Natural killer cell (primary cell): ENCODE measurements at regions not wholly inside any gene's neighbourhood (a gene's known extent, or its start where the extent isn't known, plus 50 kb on each side); places are given as distances from the start of the nearest gene placed in this dataset.

Experiments
- ATAC-seq, 3 donors: fragments of 150-1000 bp in 2 of 3; fragments of 200-7000 bp in 1 of 3; cut with Tn5 transposase; 1 replicate in 1 of 3; 2 replicates in 2 of 3; pipeline ENCODE4 v1.10.0; 2021; ENCODE audit warnings: mild to moderate bottlenecking in 2 of 3, moderate library complexity in 2 of 3
- DNase-seq, 2 donors: peaks; one replicate each; pipeline versions ENCODE4 v3.0.0 to v3.0.0-alpha.2; 2013 to 2021; ENCODE audit warnings: mixed read lengths in 1 of 2
- H3K27ac ChIP-seq: one replicate; pipeline ENCODE4 v1.5.1; 2013; ENCODE audit warnings: mild to moderate bottlenecking, low read length
- H3K27me3 ChIP-seq: one replicate; pipeline ENCODE4 v1.6.1; 2013; ENCODE audit warnings: low read length; ENCODE audit not compliant: control insufficient read depth, insufficient read depth
- H3K36me3 ChIP-seq: one replicate; pipeline ENCODE4 v1.6.1; 2013; ENCODE audit warnings: low read length; ENCODE audit not compliant: control insufficient read depth, insufficient read depth
- H3K4me1 ChIP-seq: one replicate; pipeline ENCODE4 v1.6.1; 2013; ENCODE audit warnings: low read length; ENCODE audit not compliant: control insufficient read depth, insufficient read depth
- H3K4me3 ChIP-seq: one replicate; pipeline ENCODE4 v1.5.1; 2013; ENCODE audit warnings: low read length
- H3K9me3 ChIP-seq: one replicate; pipeline ENCODE4 v1.6.1; 2013; ENCODE audit warnings: low read length; ENCODE audit not compliant: control insufficient read depth, insufficient read depth
- H3K27ac Mint-ChIP-seq, 2 donors: one replicate each; pipeline ENCODE4 v1.8.0; 2022; ENCODE audit warnings: mild to moderate bottlenecking in 2 of 2, mixed read lengths in 2 of 2, moderate library complexity in 1 of 2
- H3K27me3 Mint-ChIP-seq, 2 donors: one replicate each; pipeline ENCODE4 v1.8.0; 2022; ENCODE audit warnings: low read depth in 2 of 2, mixed read lengths in 2 of 2
- H3K36me3 Mint-ChIP-seq: one replicate; pipeline ENCODE4 v1.8.0; 2022; ENCODE audit warnings: mixed read lengths
- H3K4me1 Mint-ChIP-seq, 2 donors: one replicate each; pipeline ENCODE4 v1.8.0; 2022; ENCODE audit warnings: mixed read lengths in 2 of 2
- H3K4me3 Mint-ChIP-seq: one replicate; pipeline ENCODE4 v1.8.0; 2022; ENCODE audit warnings: mild to moderate bottlenecking, moderate library complexity, mixed read lengths
- H3K9me3 Mint-ChIP-seq, 2 donors: one replicate each; pipeline ENCODE4 v1.8.0; 2022; ENCODE audit warnings: mixed read lengths in 2 of 2
- WGBS: methylation state at CpG from one replicate; pipeline ENCODE4 v1.1.7; 2013; ENCODE audit warnings: missing lambda C conversion rate; ENCODE audit not compliant: insufficient coverage; 5-methylcytosine and 5-hydroxymethylcytosine counted together
- intact Hi-C: fragments of 100-400 bp; cut with micrococcal nuclease; formaldehyde crosslinking; loops from one replicate; pipeline ENCODE4 v1.14.2; 2022
- TF ChIP-seq, protein P1 (sequence below): fragments of 200-600 bp; IDR thresholded peaks from one replicate; pipeline ENCODE4 v1.8.0; 2022; ENCODE audit warnings: antibody characterized with exemption

- TF ChIP-seq, protein P1, sequence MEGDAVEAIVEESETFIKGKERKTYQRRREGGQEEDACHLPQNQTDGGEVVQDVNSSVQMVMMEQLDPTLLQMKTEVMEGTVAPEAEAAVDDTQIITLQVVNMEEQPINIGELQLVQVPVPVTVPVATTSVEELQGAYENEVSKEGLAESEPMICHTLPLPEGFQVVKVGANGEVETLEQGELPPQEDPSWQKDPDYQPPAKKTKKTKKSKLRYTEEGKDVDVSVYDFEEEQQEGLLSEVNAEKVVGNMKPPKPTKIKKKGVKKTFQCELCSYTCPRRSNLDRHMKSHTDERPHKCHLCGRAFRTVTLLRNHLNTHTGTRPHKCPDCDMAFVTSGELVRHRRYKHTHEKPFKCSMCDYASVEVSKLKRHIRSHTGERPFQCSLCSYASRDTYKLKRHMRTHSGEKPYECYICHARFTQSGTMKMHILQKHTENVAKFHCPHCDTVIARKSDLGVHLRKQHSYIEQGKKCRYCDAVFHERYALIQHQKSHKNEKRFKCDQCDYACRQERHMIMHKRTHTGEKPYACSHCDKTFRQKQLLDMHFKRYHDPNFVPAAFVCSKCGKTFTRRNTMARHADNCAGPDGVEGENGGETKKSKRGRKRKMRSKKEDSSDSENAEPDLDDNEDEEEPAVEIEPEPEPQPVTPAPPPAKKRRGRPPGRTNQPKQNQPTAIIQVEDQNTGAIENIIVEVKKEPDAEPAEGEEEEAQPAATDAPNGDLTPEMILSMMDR, result no peak
- Mint-ChIP-seq H3K4me3 (no peak overlapping the region), H3K27me3 (no peaks in the 10 kb centered on the region), H3K27ac (no peak overlapping the region), H3K9me3 (peaks cover 19% of the 10 kb centered on the region in 2 donors), H3K4me1 (no peaks in the 10 kb centered on the region), H3K36me3 (no peaks in the 10 kb centered on the region)
- ATAC-seq (no peak), DNase-seq (no peak)
- Histone ChIP-seq H3K9me3 (peaks cover 9% of the 10 kb centered on the region), H3K27me3 (no peaks in the 10 kb centered on the region), H3K4me3 (no peak overlapping the region), H3K36me3 (no peaks in the 10 kb centered on the region), H3K4me1 (no peaks in the 10 kb centered on the region), H3K27ac (no peak overlapping the region)
- intact Hi-C loops, result no loop called here
- 90% methylated on average over 5 of the region's 5 CpGs for whole genome bisulfite sequencing
Observed at GRCh38 chr4:181656748-181657147, 586.5 kb upstream of the TENM3 start.

DNA sequence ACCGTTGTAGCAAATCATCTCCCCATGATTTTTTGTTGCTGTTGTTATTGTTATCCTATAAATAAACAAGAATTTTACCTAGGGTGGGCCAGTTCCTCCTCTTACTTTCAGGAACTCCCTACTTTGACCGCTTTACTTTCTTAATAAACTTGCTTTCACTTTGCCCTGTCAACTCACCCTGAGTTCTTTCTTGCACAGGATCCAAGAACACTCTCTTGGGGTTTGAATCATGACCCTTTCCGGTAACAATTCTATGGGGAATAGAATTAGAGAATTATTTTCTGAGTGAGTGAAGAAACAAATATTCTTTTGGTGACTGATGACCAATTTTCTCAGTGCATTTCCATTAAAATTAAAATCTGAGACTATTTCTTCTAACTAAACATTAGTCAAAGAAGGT, 584.0 kb upstream of the TENM3 start:
- H3K36me3 Mint-ChIP-seq, result no peaks in the 10 kb centered on the region

GRCh38 chr4:181659876-181660275, 583.3 kb upstream of the TENM3 start:
- intact Hi-C loops, result no loop called here
- 84% methylated on average over 4 of the region's 6 CpGs for WGBS
- no peak overlapping the region for H3K27ac Mint-ChIP-seq
- Histone ChIP-seq H3K27ac (no peak overlapping the region), H3K4me3 (no peak overlapping the region), H3K27me3 (no peaks in the 10 kb centered on the region), H3K36me3 (no peaks in the 10 kb centered on the region), H3K9me3 (peaks cover 8% of the 10 kb centered on the region), H3K4me1 (no peaks in the 10 kb centered on the region)
- no peaks in the 10 kb centered on the region for H3K36me3 Mint-ChIP-seq
- H3K4me3 Mint-ChIP-seq, result no peak overlapping the region
- TF ChIP-seq, protein P1, result no peak
- no peaks in the 10 kb centered on the region for H3K4me1 Mint-ChIP-seq
- ATAC-seq, result no peak
- peaks cover 13 to 14% of the 10 kb centered on the region in 2 donors for H3K9me3 Mint-ChIP-seq
- no peaks in the 10 kb centered on the region for H3K27me3 Mint-ChIP-seq
- DNase-seq, result no peak

More for the DNA sequence above, 584.0 kb upstream of the TENM3 start:
- Histone ChIP-seq H3K27me3 (no peaks in the 10 kb centered on the region), H3K36me3 (no peaks in the 10 kb centered on the region), H3K9me3 (peaks cover 4% of the 10 kb centered on the region), H3K27ac (no peak overlapping the region), H3K4me3 (no peak overlapping the region), H3K4me1 (no peaks in the 10 kb centered on the region)
- no peak overlapping the region for H3K27ac Mint-ChIP-seq
- no peaks in the 10 kb centered on the region for H3K4me1 Mint-ChIP-seq
- no peaks in the 10 kb centered on the region for H3K27me3 Mint-ChIP-seq
- ATAC-seq (no peak), DNase-seq (no peak)
- WGBS, result 82% methylated on average over 2 of the region's 3 CpGs
- H3K4me3 Mint-ChIP-seq, result no peak overlapping the region
- intact Hi-C loops, result no loop called here
- H3K9me3 Mint-ChIP-seq, result peaks cover 13% of the 10 kb centered on the region in 2 donors
- TF ChIP-seq, protein P1, result no peak

GRCh38 chr4:181661090-181661489, 582.1 kb upstream of the TENM3 start:
- Histone ChIP-seq H3K4me3 (no peak overlapping the region), H3K9me3 (peaks cover 6% of the 10 kb centered on the region), H3K4me1 (no peaks in the 10 kb centered on the region), H3K27me3 (no peaks in the 10 kb centered on the region), H3K36me3 (no peaks in the 10 kb centered on the region), H3K27ac (no peak overlapping the region)
- intact Hi-C loops, result no loop called here
- no peak for DNase-seq
- WGBS, result 82% methylated on average over 4 of the region's 4 CpGs
- no peak for ATAC-seq
- TF ChIP-seq, protein P1, result no peak
- H3K27ac Mint-ChIP-seq, result no peak overlapping the region
- H3K27me3 Mint-ChIP-seq, result no peaks in the 10 kb centered on the region
- H3K36me3 Mint-ChIP-seq, result no peaks in the 10 kb centered on the region
- H3K4me1 Mint-ChIP-seq, result no peaks in the 10 kb centered on the region
- peaks cover 9 to 11% of the 10 kb centered on the region in 2 donors for H3K9me3 Mint-ChIP-seq
- no peak overlapping the region for H3K4me3 Mint-ChIP-seq
